ENCODE measurements at regions not wholly inside any gene's neighbourhood (a gene's known extent, or its start where the extent isn't known, plus 50 kb on each side); places are given as distances from the start of the nearest gene placed in this dataset.

DNA sequence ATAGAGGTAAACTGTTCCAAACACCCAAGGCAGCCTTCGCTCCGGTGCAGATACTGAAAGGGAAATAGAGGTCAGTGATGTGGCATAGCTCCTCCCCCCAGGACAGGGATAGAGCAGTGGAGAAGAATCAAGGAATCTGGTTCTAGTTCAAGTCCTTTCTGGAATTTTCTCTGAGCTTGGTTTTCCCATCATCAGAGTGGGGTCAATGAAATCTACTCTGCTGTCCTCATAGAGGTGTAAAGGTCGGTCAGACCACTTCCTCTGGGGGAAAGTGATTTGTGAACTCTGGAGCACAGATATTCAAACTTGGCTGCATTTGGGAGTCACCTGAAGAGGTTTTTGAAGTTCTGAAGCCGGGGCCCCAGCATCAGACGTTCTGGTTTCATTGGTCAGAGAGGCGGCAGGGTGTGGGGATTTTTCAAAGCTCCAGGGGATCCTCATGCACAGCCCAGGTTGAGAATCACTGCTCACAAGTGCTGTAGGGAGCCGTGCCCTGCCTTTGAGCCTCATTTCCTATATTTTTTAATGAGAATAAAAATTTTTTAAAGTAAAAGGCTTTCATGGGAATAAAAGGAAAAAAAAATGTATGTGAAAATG is 105.7 kb upstream of the RAD23B start:
- TF ChIP-seq, protein P1, sequence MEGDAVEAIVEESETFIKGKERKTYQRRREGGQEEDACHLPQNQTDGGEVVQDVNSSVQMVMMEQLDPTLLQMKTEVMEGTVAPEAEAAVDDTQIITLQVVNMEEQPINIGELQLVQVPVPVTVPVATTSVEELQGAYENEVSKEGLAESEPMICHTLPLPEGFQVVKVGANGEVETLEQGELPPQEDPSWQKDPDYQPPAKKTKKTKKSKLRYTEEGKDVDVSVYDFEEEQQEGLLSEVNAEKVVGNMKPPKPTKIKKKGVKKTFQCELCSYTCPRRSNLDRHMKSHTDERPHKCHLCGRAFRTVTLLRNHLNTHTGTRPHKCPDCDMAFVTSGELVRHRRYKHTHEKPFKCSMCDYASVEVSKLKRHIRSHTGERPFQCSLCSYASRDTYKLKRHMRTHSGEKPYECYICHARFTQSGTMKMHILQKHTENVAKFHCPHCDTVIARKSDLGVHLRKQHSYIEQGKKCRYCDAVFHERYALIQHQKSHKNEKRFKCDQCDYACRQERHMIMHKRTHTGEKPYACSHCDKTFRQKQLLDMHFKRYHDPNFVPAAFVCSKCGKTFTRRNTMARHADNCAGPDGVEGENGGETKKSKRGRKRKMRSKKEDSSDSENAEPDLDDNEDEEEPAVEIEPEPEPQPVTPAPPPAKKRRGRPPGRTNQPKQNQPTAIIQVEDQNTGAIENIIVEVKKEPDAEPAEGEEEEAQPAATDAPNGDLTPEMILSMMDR (IDR thresholded peaks at IDR 0.05), result no peak
- TF ChIP-seq POLR2A (IDR thresholded peaks at IDR 0.05), result no peak
